Ovary (tissue), 7 donors: ENCODE measurements at regions not wholly inside any gene's neighbourhood (a gene's known extent, or its start where the extent isn't known, plus 50 kb on each side); places are given as distances from the start of the nearest gene placed in this dataset.
"Not testable (repeated sequence)": the region's sequence is repeated elsewhere in the genome, so short reads cannot be mapped to it uniquely, and the experiment has no call there.

Experiments used
- DNase-seq, 5 donors: peaks; one replicate each; pipeline ENCODE4 v3.0.0-alpha.2; 2019 to 2020
- H3K27ac ChIP-seq, 2 donors: fragments of 200-600 bp; one replicate each; pipeline versions ENCODE4 v1.5.1 to v1.8.0; 2019 to 2022
- H3K27me3 ChIP-seq: fragments of 200-600 bp; one replicate; pipeline ENCODE4 v1.8.0; 2022
- H3K36me3 ChIP-seq: fragments of 200-600 bp; sonication (generic); one replicate; pipeline ENCODE4 v1.5.1; 2019
- H3K4me1 ChIP-seq: one replicate; pipeline ENCODE4 v1.8.1; 2013; ENCODE audit warnings: mild to moderate bottlenecking, moderate library complexity; ENCODE audit not compliant: insufficient read depth
- H3K4me3 ChIP-seq: fragments of 200-600 bp; sonication (generic); one replicate; pipeline ENCODE4 v1.5.1; 2017
- H3K9me3 ChIP-seq, 2 donors: fragments of 200-600 bp in 1 of 2; sonication (generic) in 1 of 2; one replicate each; pipeline versions ENCODE4 v1.5.1 to v1.8.1; 2013 to 2019; ENCODE audit warnings: mild to moderate bottlenecking in 1 of 2, moderate library complexity in 1 of 2
- CTCF ChIP-seq, 3 donors: fragments of 450-650 bp in 2 of 3; fragments of 200-600 bp in 1 of 3; IDR thresholded peaks; one replicate each; pipeline versions ENCODE4 v1.5.1 to v1.8.0; 2016 to 2022; ENCODE audit warnings: antibody characterized with exemption in 3 of 3, mild to moderate bottlenecking in 1 of 3
- EP300 ChIP-seq: sonication (generic); formaldehyde crosslinking; IDR thresholded peaks from one replicate; pipeline ENCODE4 v1.6.1; 2017; ENCODE audit warnings: antibody characterized with exemption
- POLR2A ChIP-seq: fragments of 450-650 bp; IDR thresholded peaks from one replicate; pipeline ENCODE4 v1.6.1; 2017; ENCODE audit warnings: antibody characterized with exemption, mild to moderate bottlenecking, moderate library complexity
- WGBS, 3 donors: extraction: QIAGEN DNeasy Blood & Tissue Kit in 1 of 3; methylation state at CpG; one replicate each; pipeline versions ENCODE4 v1.1.5 to v1.1.7; 2013 to 2017; 5-methylcytosine and 5-hydroxymethylcytosine counted together
- intact Hi-C, 4 donors: fragments of 100-400 bp; cut with DNase I; formaldehyde crosslinking; loops; one replicate each; pipeline versions ENCODE4 v1.11.0 to v1.15.1; 2022 to 2023
- donor health status: DM: no; HTN: no; CAD: no; lungs with moderate emphysema.
- donor health status: DM: no; HTN: no; CAD: no.
- donor health status: Bipolar disorder and iron deficiency.
- donor health status: DM: no; HTN: no; CAD: no.
- donor health status: DM: yes; HTN: yes; CAD: no.

- no peaks in the 10 kb centered on the region for H3K36me3 ChIP-seq
- H3K4me1 ChIP-seq = no peaks in the 10 kb centered on the region
- DNase-seq = no peak
- TF ChIP-seq CTCF (IDR thresholded peaks at IDR 0.05) (no peak), EP300 (no peak), POLR2A (no peak)
- H3K9me3 ChIP-seq = no peaks in the 10 kb centered on the region
- no peak overlapping the region for H3K27ac ChIP-seq
- intact Hi-C loops = no loop called here
- H3K4me3 ChIP-seq = no peak overlapping the region
- no peaks in the 10 kb centered on the region for H3K27me3 ChIP-seq
Observed at GRCh38 chr20:22058746-22059145, 353.3 kb downstream of the PAX1 start.

- TF ChIP-seq POLR2A = no peak
- no peak for TF ChIP-seq CTCF (IDR thresholded peaks at IDR 0.05)
- no peak for TF ChIP-seq EP300
Observed at GRCh38 chr20:22055981-22056380, 350.5 kb downstream of the PAX1 start.

GRCh38 chr20:22052025-22052650 lies 346.7 kb downstream of the PAX1 start:
- no peaks in the 10 kb centered on the region for H3K9me3 ChIP-seq
- H3K4me1 ChIP-seq = no peaks in the 10 kb centered on the region
- no peaks in the 10 kb centered on the region for H3K27me3 ChIP-seq
- TF ChIP-seq POLR2A (no peak), CTCF (IDR thresholded peaks at IDR 0.05) (no peak), EP300 (no peak)
- no peaks in the 10 kb centered on the region for H3K36me3 ChIP-seq
- 83 to 86% (median 86%) methylated on average over 1 of the region's 1 CpG for WGBS, 3 donors
- no peak overlapping the region for H3K27ac ChIP-seq
- no peak for DNase-seq
- no peak overlapping the region for H3K4me3 ChIP-seq
- intact Hi-C loops = no loop called here

More at GRCh38 chr20:22055981-22056380, 350.5 kb downstream of the PAX1 start:
- intact Hi-C loops = no loop called here
- 45 to 71% (median 52%) methylated on average over 1 of the region's 1 CpG for WGBS, 3 donors
- Histone ChIP-seq H3K4me3 (no peak overlapping the region), H3K27ac (no peak overlapping the region), H3K36me3 (no peaks in the 10 kb centered on the region), H3K9me3 (no peaks in the 10 kb centered on the region), H3K27me3 (no peaks in the 10 kb centered on the region), H3K4me1 (no peaks in the 10 kb centered on the region)
- DNase-seq = no peak

- H3K36me3 ChIP-seq, H3K9me3 ChIP-seq, H3K4me1 ChIP-seq, DNase-seq, H3K27me3 ChIP-seq, H3K27ac ChIP-seq, H3K4me3 ChIP-seq, intact Hi-C loops: not testable (repeated sequence)
- WGBS, 3 donors = 41 to 47% (median 44%) methylated on average over 13 of the region's 13 CpGs
Observed at GRCh38 chr20:22045956-22046507, 340.6 kb downstream of the PAX1 start.

GRCh38 chr20:22027423-22027822 lies 322.0 kb downstream of the PAX1 start:
- no peak overlapping the region for H3K4me3 ChIP-seq
- no peaks in the 10 kb centered on the region for H3K4me1 ChIP-seq
- 25 to 50% (median 28%) methylated on average over 1 of the region's 1 CpG for WGBS, 3 donors
- H3K36me3 ChIP-seq = no peaks in the 10 kb centered on the region
- H3K27ac ChIP-seq = no peak overlapping the region
- H3K9me3 ChIP-seq = no peaks in the 10 kb centered on the region
- intact Hi-C loops = no loop called here
- no peak for DNase-seq
- H3K27me3 ChIP-seq = no peaks in the 10 kb centered on the region
- no peak for TF ChIP-seq CTCF (IDR thresholded peaks at IDR 0.05)
